ENCODE measurements at regions not wholly inside any gene's neighbourhood (a gene's known extent, or its start where the extent isn't known, plus 50 kb on each side); places are given as distances from the start of the nearest gene placed in this dataset.

DNA sequence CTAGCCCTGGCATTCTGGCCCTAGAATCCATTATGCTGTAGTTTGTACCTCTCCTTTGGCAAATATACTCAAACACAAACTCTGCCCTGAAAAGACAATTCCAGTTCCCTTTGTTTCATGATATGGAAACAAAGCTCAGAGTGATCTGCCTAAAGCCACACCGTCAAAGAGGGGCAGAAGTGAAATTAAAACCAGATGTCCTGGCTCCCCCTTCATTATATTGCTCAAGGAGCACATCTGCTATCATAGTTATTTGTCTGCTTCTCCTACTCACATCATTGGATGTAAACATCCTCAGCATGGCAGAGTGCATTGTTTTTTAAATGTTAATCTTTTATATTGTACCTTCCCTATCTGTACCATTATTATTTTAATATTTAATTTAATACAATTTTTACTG, 266.7 kb upstream of the SMARCA2 start:
- FAIRE-seq, result no peak
- H3K27ac ChIP-seq (ENCODE audit: control insufficient read depth, insufficient read depth, low read length), result no peak overlapping the region
- no peaks in the 10 kb centered on the region for H3K9me1 ChIP-seq (ENCODE audit: control insufficient read depth, extremely low read depth, insufficient read depth, low read length)
- H3K4me3 ChIP-seq (ENCODE audit: control insufficient read depth in 2 of 3, extremely low read depth in 1 of 3, insufficient read depth in 2 of 3, low read depth in 1 of 3, low read length in 3 of 3), result no peak overlapping the region
- no peak for DNase-seq (ENCODE audit: low read depth, low spot score)
- no peaks in the 10 kb centered on the region for H3K4me1 ChIP-seq (ENCODE audit: control insufficient read depth, extremely low read depth, insufficient read depth, low read length)
- H3K4me2 ChIP-seq (ENCODE audit: control insufficient read depth, extremely low read depth, insufficient read depth, low read depth, low read length), result no peak overlapping the region
- H3K9me3 ChIP-seq (ENCODE audit: control insufficient read depth, low read depth, low read length), result no peaks in the 10 kb centered on the region
- H3K27me3 ChIP-seq (ENCODE audit: control insufficient read depth, extremely low read depth, insufficient read depth, low read length), result no peaks in the 10 kb centered on the region
- H3K79me2 ChIP-seq (ENCODE audit: control insufficient read depth, insufficient read depth, low read length), result no peaks in the 10 kb centered on the region
- dilution Hi-C loops (cut with MboI; ENCODE audit: extremely low pct_ligation_motif_present, low sequenced_read_pairs), result no loop called here
- H3K36me3 ChIP-seq (ENCODE audit: control insufficient read depth in 2 of 2, extremely low read depth in 1 of 2, insufficient read depth in 2 of 2, low read length in 2 of 2), result no peaks in the 10 kb centered on the region
- H2AFZ ChIP-seq (ENCODE audit: control insufficient read depth, low read length), result no peak overlapping the region
- no peak for TF ChIP-seq EZH2 (IDR thresholded peaks at IDR 0.05; ENCODE audit: low read length)
- TF ChIP-seq, protein P1, sequence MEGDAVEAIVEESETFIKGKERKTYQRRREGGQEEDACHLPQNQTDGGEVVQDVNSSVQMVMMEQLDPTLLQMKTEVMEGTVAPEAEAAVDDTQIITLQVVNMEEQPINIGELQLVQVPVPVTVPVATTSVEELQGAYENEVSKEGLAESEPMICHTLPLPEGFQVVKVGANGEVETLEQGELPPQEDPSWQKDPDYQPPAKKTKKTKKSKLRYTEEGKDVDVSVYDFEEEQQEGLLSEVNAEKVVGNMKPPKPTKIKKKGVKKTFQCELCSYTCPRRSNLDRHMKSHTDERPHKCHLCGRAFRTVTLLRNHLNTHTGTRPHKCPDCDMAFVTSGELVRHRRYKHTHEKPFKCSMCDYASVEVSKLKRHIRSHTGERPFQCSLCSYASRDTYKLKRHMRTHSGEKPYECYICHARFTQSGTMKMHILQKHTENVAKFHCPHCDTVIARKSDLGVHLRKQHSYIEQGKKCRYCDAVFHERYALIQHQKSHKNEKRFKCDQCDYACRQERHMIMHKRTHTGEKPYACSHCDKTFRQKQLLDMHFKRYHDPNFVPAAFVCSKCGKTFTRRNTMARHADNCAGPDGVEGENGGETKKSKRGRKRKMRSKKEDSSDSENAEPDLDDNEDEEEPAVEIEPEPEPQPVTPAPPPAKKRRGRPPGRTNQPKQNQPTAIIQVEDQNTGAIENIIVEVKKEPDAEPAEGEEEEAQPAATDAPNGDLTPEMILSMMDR (optimal IDR thresholded peaks at IDR 0.05 in 1 of 3, IDR thresholded peaks at IDR 0.05 in 1 of 3, conservative IDR thresholded peaks at IDR 0.05 in 1 of 3; ENCODE audit: extremely low read depth in 1 of 3, insufficient read depth in 2 of 3, low read length in 3 of 3), result no peak
- H3K9ac ChIP-seq (ENCODE audit: control insufficient read depth, extremely low read depth, insufficient read depth, low read length), result no peak overlapping the region
- no peaks in the 10 kb centered on the region for H4K20me1 ChIP-seq (ENCODE audit: control insufficient read depth, extremely low read depth, insufficient read depth, low read length)

DNA sequence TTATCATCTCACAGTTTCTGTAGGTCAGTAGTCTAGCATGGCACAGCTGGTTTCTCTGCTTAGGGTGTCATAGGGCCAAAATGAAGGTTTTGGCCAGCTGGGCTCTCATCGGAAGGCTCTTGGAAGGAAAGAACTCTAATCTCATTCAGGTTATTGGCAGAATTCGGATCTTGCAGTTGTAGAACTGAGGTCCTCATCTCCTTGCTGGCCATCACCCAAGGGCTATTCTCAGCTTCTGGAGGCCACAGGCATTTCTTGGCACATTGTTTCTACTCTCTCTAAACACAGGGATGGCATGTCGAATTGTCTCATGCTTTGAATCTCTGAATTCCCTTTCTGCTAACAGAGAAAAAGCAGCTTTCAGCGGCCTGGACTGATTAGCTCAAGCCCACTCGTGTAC, 258.0 kb upstream of the SMARCA2 start:
- H3K79me2 ChIP-seq (ENCODE audit: control insufficient read depth, insufficient read depth, low read length), result no peaks in the 10 kb centered on the region
- H3K9me1 ChIP-seq (ENCODE audit: control insufficient read depth, extremely low read depth, insufficient read depth, low read length), result no peaks in the 10 kb centered on the region
- H3K9me3 ChIP-seq (ENCODE audit: control insufficient read depth, low read depth, low read length), result no peaks in the 10 kb centered on the region
- H4K20me1 ChIP-seq (ENCODE audit: control insufficient read depth, extremely low read depth, insufficient read depth, low read length), result no peaks in the 10 kb centered on the region
- no peak overlapping the region for H3K27ac ChIP-seq (ENCODE audit: control insufficient read depth, insufficient read depth, low read length)
- H3K27me3 ChIP-seq (ENCODE audit: control insufficient read depth, extremely low read depth, insufficient read depth, low read length), result no peaks in the 10 kb centered on the region
- dilution Hi-C loops (cut with MboI; ENCODE audit: extremely low pct_ligation_motif_present, low sequenced_read_pairs), result no loop called here
- DNase-seq (ENCODE audit: low read depth, low spot score), result no peak
- no peak overlapping the region for H2AFZ ChIP-seq (ENCODE audit: control insufficient read depth, low read length)
- H3K4me3 ChIP-seq (ENCODE audit: control insufficient read depth in 2 of 3, extremely low read depth in 1 of 3, insufficient read depth in 2 of 3, low read depth in 1 of 3, low read length in 3 of 3), result no peak overlapping the region
- no peaks in the 10 kb centered on the region for H3K4me1 ChIP-seq (ENCODE audit: control insufficient read depth, extremely low read depth, insufficient read depth, low read length)
- no peak for TF ChIP-seq EZH2 (IDR thresholded peaks at IDR 0.05; ENCODE audit: low read length)
- TF ChIP-seq, protein P1 (optimal IDR thresholded peaks at IDR 0.05 in 1 of 3, IDR thresholded peaks at IDR 0.05 in 1 of 3, conservative IDR thresholded peaks at IDR 0.05 in 1 of 3; ENCODE audit: extremely low read depth in 1 of 3, insufficient read depth in 2 of 3, low read length in 3 of 3), result no peak
- H3K36me3 ChIP-seq (ENCODE audit: control insufficient read depth in 2 of 2, extremely low read depth in 1 of 2, insufficient read depth in 2 of 2, low read length in 2 of 2), result no peaks in the 10 kb centered on the region
- no peak for FAIRE-seq
- H3K4me2 ChIP-seq (ENCODE audit: control insufficient read depth, extremely low read depth, insufficient read depth, low read depth, low read length), result no peak overlapping the region
- no peak overlapping the region for H3K9ac ChIP-seq (ENCODE audit: control insufficient read depth, extremely low read depth, insufficient read depth, low read length)
